ENCODE measurements at regions not wholly inside any gene's neighbourhood (a gene's known extent, or its start where the extent isn't known, plus 50 kb on each side); places are given as distances from the start of the nearest gene placed in this dataset.
"Not testable (repeated sequence)": the region's sequence is repeated elsewhere in the genome, so short reads cannot be mapped to it uniquely, and the experiment has no call there.

GRCh38 chr6:85920782-85921181 is 278.1 kb upstream of the SYNCRIP start:
- DNase-seq = no peak

- no peak for DNase-seq
These were observed 274.8 kb upstream of the SYNCRIP start for GRCh38 chr6:85917522-85917921.

GRCh38 chr6:85913001-85913400 is 270.3 kb upstream of the SYNCRIP start:
- DNase-seq = no peak

- no peak for DNase-seq
These were observed 269.9 kb upstream of the SYNCRIP start for GRCh38 chr6:85912582-85912981.

- DNase-seq = no peak
These were observed 268.4 kb upstream of the SYNCRIP start for GRCh38 chr6:85911067-85911466.

- not testable (repeated sequence) for DNase-seq
These were observed 265.4 kb upstream of the SYNCRIP start for GRCh38 chr6:85908120-85908519.

- no peak for DNase-seq
These were observed 249.7 kb upstream of the SYNCRIP start for GRCh38 chr6:85892346-85892745.

GRCh38 chr6:85887461-85887860 is 244.8 kb upstream of the SYNCRIP start:
- DNase-seq = no peak

- no peak for DNase-seq
These were observed 226.0 kb upstream of the SYNCRIP start for GRCh38 chr6:85868685-85869084.

- no peak for DNase-seq
These were observed 224.9 kb upstream of the SYNCRIP start for GRCh38 chr6:85867595-85867994.

GRCh38 chr6:85866758-85867401 is 224.2 kb upstream of the SYNCRIP start:
- DNase-seq = no peak

GRCh38 chr6:85866370-85866730 is 223.7 kb upstream of the SYNCRIP start:
- no peak for DNase-seq

GRCh38 chr6:85865420-85866369 is 223.0 kb upstream of the SYNCRIP start:
- DNase-seq = no peak

- DNase-seq = no peak
These were observed 222.0 kb upstream of the SYNCRIP start for GRCh38 chr6:85864453-85865401.

- no peak for DNase-seq
These were observed 213.5 kb upstream of the SYNCRIP start for GRCh38 chr6:85856235-85856634.

- not testable (repeated sequence) for DNase-seq
These were observed 195.8 kb upstream of the SYNCRIP start for GRCh38 chr6:85838351-85839119.

- DNase-seq = no peak
These were observed 186.3 kb upstream of the SYNCRIP start for GRCh38 chr6:85828973-85829372.

GRCh38 chr6:85826997-85827396 is 184.3 kb upstream of the SYNCRIP start:
- DNase-seq = no peak

- no peak for DNase-seq
These were observed 181.6 kb upstream of the SYNCRIP start for GRCh38 chr6:85824329-85824728.

GRCh38 chr6:85810558-85810957 is 167.9 kb upstream of the SYNCRIP start:
- DNase-seq = no peak

- DNase-seq = no peak
These were observed 161.0 kb upstream of the SYNCRIP start for GRCh38 chr6:85803721-85804120.

GRCh38 chr6:85802162-85802561 is 159.5 kb upstream of the SYNCRIP start:
- DNase-seq = no peak
